HEK293 (cell line): ENCODE measurements at regions not wholly inside any gene's neighbourhood (a gene's known extent, or its start where the extent isn't known, plus 50 kb on each side); places are given as distances from the start of the nearest gene placed in this dataset.

ENCODE experiments used
- CTCF ChIA-PET: fragments of 350-600 bp; formaldehyde crosslinking; extraction: SDS; loops from one replicate; lab custom pipeline; 2021; ENCODE audit warnings: antibody characterized with exemption; lab: Yijun Ruan, JAX
- POLR2A ChIA-PET: fragments of 300-600 bp; formaldehyde crosslinking; extraction: SDS; loops from one replicate; lab custom pipeline; 2020; ENCODE audit warnings: antibody characterized with exemption, inconsistent platforms; lab: Yijun Ruan, JAX
- H3K27ac ChIP-seq: fragments of 200-500 bp; sonication (Bioruptor generic); 2 replicates; pipeline ENCODE4 v1.5.1; 2014; ENCODE audit warnings: low read depth, low read length, control low read depth, inconsistent platforms; ENCODE audit errors: extremely low read depth
- H3K36me3 ChIP-seq, 2 experiments: fragments of 200-500 bp in 1 of 2; sonication (Bioruptor generic) in 1 of 2; 1 replicate in 1 of 2; 2 replicates in 1 of 2; pipeline ENCODE4 v1.5.1; 2014 to 2017; ENCODE audit warnings: inconsistent platforms in 2 of 2, low read length in 2 of 2; ENCODE audit not compliant: control insufficient read depth in 2 of 2, insufficient read depth in 1 of 2
- H3K4me1 ChIP-seq: fragments of 200-500 bp; sonication (Bioruptor generic); 2 replicates; pipeline ENCODE4 v1.5.1; 2014; ENCODE audit warnings: mild to moderate bottlenecking, low read length, inconsistent platforms; ENCODE audit not compliant: control insufficient read depth, insufficient read depth
- H3K4me3 ChIP-seq: 2 replicates; pipeline ENCODE4 v1.5.1; 2011; ENCODE audit warnings: low read depth, mild to moderate bottlenecking, control low read depth, low read length, moderate library complexity
- H3K9me3 ChIP-seq: fragments of 200-500 bp; sonication (Bioruptor generic); 2 replicates; pipeline ENCODE4 v1.5.1; 2014; ENCODE audit warnings: low read depth, low read length, inconsistent platforms; ENCODE audit not compliant: control insufficient read depth, insufficient read depth
- OVOL3 ChIP-seq: fragments of 450-650 bp; formaldehyde crosslinking; IDR thresholded peaks from 2 replicates; pipeline ENCODE4 v1.5.1; 2016; ENCODE audit warnings: missing biosample characterization, missing genetic modification characterization
- ZFP3 ChIP-seq: fragments of 450-650 bp; formaldehyde crosslinking; IDR thresholded peaks from 2 replicates; pipeline ENCODE4 v1.5.1; 2016; ENCODE audit warnings: low read depth, missing biosample characterization, missing genetic modification characterization
- ZNF112 ChIP-seq: fragments of 450-650 bp; formaldehyde crosslinking; IDR thresholded peaks from 2 replicates; pipeline ENCODE4 v1.5.0; 2017; ENCODE audit warnings: missing biosample characterization, missing genetic modification characterization
- ZNF114 ChIP-seq: fragments of 450-650 bp; formaldehyde crosslinking; IDR thresholded peaks from 2 replicates; pipeline ENCODE4 v1.5.0; 2017; ENCODE audit warnings: missing biosample characterization, missing genetic modification characterization
- ZNF138 ChIP-seq: fragments of 450-650 bp; formaldehyde crosslinking; IDR thresholded peaks from 2 replicates; pipeline ENCODE4 v1.5.1; 2016; ENCODE audit warnings: missing biosample characterization, missing genetic modification characterization, borderline replicate concordance
- ZNF174 ChIP-seq: fragments of 450-650 bp; formaldehyde crosslinking; IDR thresholded peaks from 2 replicates; pipeline ENCODE4 v1.5.0; 2017; ENCODE audit warnings: missing biosample characterization, mild to moderate bottlenecking, missing genetic modification characterization
- ZNF248 ChIP-seq: fragments of 450-650 bp; formaldehyde crosslinking; IDR thresholded peaks from 2 replicates; pipeline ENCODE4 v1.5.1; 2017; ENCODE audit warnings: missing biosample characterization, missing genetic modification characterization
- ZNF280C ChIP-seq: fragments of 450-650 bp; formaldehyde crosslinking; IDR thresholded peaks from 2 replicates; pipeline ENCODE4 v1.5.1; 2016; ENCODE audit warnings: missing biosample characterization, missing genetic modification characterization
- ZNF292 ChIP-seq: fragments of 450-650 bp; formaldehyde crosslinking; IDR thresholded peaks from 2 replicates; pipeline ENCODE4 v1.5.1; 2016; ENCODE audit warnings: low read depth, missing biosample characterization, missing genetic modification characterization, borderline replicate concordance
- ZNF423 ChIP-seq: fragments of 450-650 bp; formaldehyde crosslinking; IDR thresholded peaks from 2 replicates; pipeline ENCODE4 v1.5.1; 2016; ENCODE audit warnings: missing biosample characterization, missing genetic modification characterization
- ZNF513 ChIP-seq: fragments of 450-650 bp; IDR thresholded peaks from 2 replicates; pipeline ENCODE4 v1.5.1; 2018; ENCODE audit warnings: missing biosample characterization, missing genetic modification characterization
- ZNF692 ChIP-seq: fragments of 450-650 bp; formaldehyde crosslinking; IDR thresholded peaks from 2 replicates; pipeline ENCODE4 v1.5.1; 2016; ENCODE audit warnings: missing biosample characterization, missing genetic modification characterization
- ZNF76 ChIP-seq: fragments of 450-650 bp; formaldehyde crosslinking; IDR thresholded peaks from 2 replicates; pipeline ENCODE4; 2016; ENCODE audit warnings: low read depth, missing biosample characterization, missing genetic modification characterization, borderline replicate concordance
- ZNF777 ChIP-seq: fragments of 450-650 bp; formaldehyde crosslinking; IDR thresholded peaks from 2 replicates; pipeline ENCODE4 v1.5.1; 2017; ENCODE audit warnings: missing biosample characterization, missing genetic modification characterization, borderline replicate concordance
- ZNF837 ChIP-seq: fragments of 450-650 bp; formaldehyde crosslinking; IDR thresholded peaks from 2 replicates; pipeline ENCODE4 v1.5.1; 2016; ENCODE audit warnings: missing biosample characterization, missing genetic modification characterization

- no peak for TF ChIP-seq ZNF112 (tag by site-specific recombination)
These were observed 84.5 kb upstream of the WWC2 start (continued) for GRCh38 chr4:183014361-183015084.

GRCh38 chr4:183013730-183014002 is 85.4 kb upstream of the WWC2 start:
- Histone ChIP-seq H3K9me3 (no peaks in the 10 kb centered on the region), H3K27ac (no peak overlapping the region), H3K4me3 (no peak overlapping the region), H3K4me1 (no peaks in the 10 kb centered on the region), H3K36me3 (no peaks in the 10 kb centered on the region)
- CTCF ChIA-PET = no interaction called here
- POLR2A ChIA-PET = no interaction called here
- TF ChIP-seq ZNF692 (tag by site-specific recombination) = no peak
- TF ChIP-seq ZNF114 = no peak
- TF ChIP-seq ZFP3 = no peak
- no peak for TF ChIP-seq ZNF837 (tag by site-specific recombination)
- TF ChIP-seq ZNF138 = no peak
- no peak for TF ChIP-seq ZNF280C (tag by site-specific recombination)
- TF ChIP-seq ZNF292 (tag by site-specific recombination) = no peak
- TF ChIP-seq ZNF76 (tag by site-specific recombination) = no peak
- TF ChIP-seq ZNF777 (tag by site-specific recombination) = no peak
- no peak for TF ChIP-seq ZNF248 (tag by site-specific recombination)
- TF ChIP-seq ZNF423 (tag by site-specific recombination) = no peak
- no peak for TF ChIP-seq OVOL3

- no peaks in the 10 kb centered on the region for H3K4me1 ChIP-seq
- ChIA-PET CTCF (no interaction called here), POLR2A (interaction anchor here (0.7 kb wide), 1 partner anchor 323 kb away, joined by 3 read pairs; no protein-coding TSS in a partner anchor)
- TF ChIP-seq ZNF174 = no peak
- peak; percentile 94 for TF ChIP-seq ZNF513 (tag by site-specific recombination)
- no peak overlapping the region for H3K27ac ChIP-seq
- H3K9me3 ChIP-seq = no peaks in the 10 kb centered on the region
- no peak overlapping the region for H3K4me3 ChIP-seq
- H3K36me3 ChIP-seq = no peaks in the 10 kb centered on the region
These were observed 86.0 kb upstream of the WWC2 start for GRCh38 chr4:183012879-183013729.
